GM21786 (cell line): ENCODE measurements at regions not wholly inside any gene's neighbourhood (a gene's known extent, or its start where the extent isn't known, plus 50 kb on each side); places are given as distances from the start of the nearest gene placed in this dataset.

ENCODE experiments used
- ATAC-seq: cut with Tn5 transposase; IDR thresholded peaks from one replicate; pipeline ENCODE4 v1.9.1; 2021; ENCODE audit not compliant: unreplicated experiment

- no peak for ATAC-seq
Observed at GRCh38 chr15:70214941-70215635, 117.4 kb upstream of the TLE3 start.

GRCh38 chr15:70214276-70214675, 116.6 kb upstream of the TLE3 start:
- no peak for ATAC-seq

- ATAC-seq: no peak
Observed at GRCh38 chr15:70213794-70214193, 116.1 kb upstream of the TLE3 start.

- ATAC-seq: no peak
Observed at GRCh38 chr15:70212963-70213315, 115.2 kb upstream of the TLE3 start.

- ATAC-seq: no peak
Observed at GRCh38 chr15:70212286-70212962, 114.7 kb upstream of the TLE3 start.

GRCh38 chr15:70210528-70210927, 112.8 kb upstream of the TLE3 start:
- ATAC-seq: no peak

- ATAC-seq: no peak
Observed at GRCh38 chr15:70210076-70210475, 112.4 kb upstream of the TLE3 start.

- ATAC-seq: no peak
Observed at GRCh38 chr15:70209499-70209898, 111.8 kb upstream of the TLE3 start.

GRCh38 chr15:70208332-70208731, 110.6 kb upstream of the TLE3 start:
- ATAC-seq: no peak

GRCh38 chr15:70206668-70207067, 109.0 kb upstream of the TLE3 start:
- ATAC-seq: no peak

GRCh38 chr15:70204652-70205051, 106.9 kb upstream of the TLE3 start:
- no peak for ATAC-seq

- ATAC-seq: no peak
Observed at GRCh38 chr15:70203981-70204560, 106.4 kb upstream of the TLE3 start.

GRCh38 chr15:70202756-70203155, 105.0 kb upstream of the TLE3 start:
- no peak for ATAC-seq

- ATAC-seq: no peak
Observed at GRCh38 chr15:70201425-70201775, 103.7 kb upstream of the TLE3 start.

GRCh38 chr15:70200511-70201424, 103.1 kb upstream of the TLE3 start:
- no peak for ATAC-seq

- ATAC-seq: no peak
Observed at GRCh38 chr15:70199540-70200410, 102.1 kb upstream of the TLE3 start.

- no peak for ATAC-seq
Observed at GRCh38 chr15:70199124-70199482, 101.4 kb upstream of the TLE3 start.

GRCh38 chr15:70198441-70199123, 100.9 kb upstream of the TLE3 start:
- no peak for ATAC-seq

GRCh38 chr15:70197945-70198361, 100.2 kb upstream of the TLE3 start:
- ATAC-seq: no peak

GRCh38 chr15:70197318-70197944, 99.7 kb upstream of the TLE3 start:
- no peak for ATAC-seq
